CD4-positive, alpha-beta T cell treated with Interleukin-4 for 1 hour (primary cell): ENCODE measurements at regions not wholly inside any gene's neighbourhood (a gene's known extent, or its start where the extent isn't known, plus 50 kb on each side); places are given as distances from the start of the nearest gene placed in this dataset.

ENCODE experiments used
- DNase-seq, 2 donors: peaks; one replicate each; pipeline ENCODE4 v3.0.0-alpha.2; 2020 to 2022

- no peak for DNase-seq
Measured at GRCh38 chr1:184813528-184814089, 59.0 kb upstream of the EDEM3 start.

GRCh38 chr1:184811439-184812111 is 56.9 kb upstream of the EDEM3 start:
- no peak for DNase-seq

GRCh38 chr1:184810735-184811343 is 56.2 kb upstream of the EDEM3 start:
- no peak for DNase-seq

GRCh38 chr1:184806296-184806721 is 51.7 kb upstream of the EDEM3 start:
- peak; percentile 15 to 44 for DNase-seq

- peak; percentile 82 to 85 for DNase-seq
Measured at GRCh38 chr1:184805667-184806295, 51.1 kb upstream of the EDEM3 start.
